ENCODE measurements at regions not wholly inside any gene's neighbourhood (a gene's known extent, or its start where the extent isn't known, plus 50 kb on each side); places are given as distances from the start of the nearest gene placed in this dataset.

DNA sequence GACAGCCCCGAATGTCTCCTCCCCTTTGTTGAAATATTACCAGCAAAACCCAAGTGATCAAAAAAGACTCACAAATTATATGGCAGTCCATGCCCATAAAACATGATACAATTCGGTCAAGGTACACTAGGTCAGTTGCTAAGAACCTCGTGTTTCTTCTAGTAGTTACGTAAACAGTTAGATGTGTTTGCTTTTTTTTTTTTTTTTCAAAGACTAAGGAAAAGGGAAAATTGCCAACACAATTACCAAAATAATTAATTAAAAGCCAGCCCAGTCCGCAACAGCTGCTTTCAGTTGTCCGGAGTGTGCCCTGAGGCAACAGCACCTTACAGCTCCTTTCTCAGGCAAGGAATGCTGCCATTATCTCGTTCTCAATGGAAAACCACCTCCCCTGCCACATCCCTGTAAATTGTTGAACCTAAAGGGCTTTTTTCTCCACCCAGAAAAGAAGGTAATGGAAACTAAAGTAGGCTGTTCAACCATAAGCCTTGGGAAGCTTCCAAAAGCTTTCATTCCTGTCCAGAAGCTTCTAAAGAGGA lies 129.2 kb upstream of the TSC22D2 start:
- Histone ChIP-seq H3K27me3 (no peaks in the 10 kb centered on the region), H3K4me1 (peaks cover 0 to 10% (median 3%) of the 10 kb centered on the region in 4 donors), H3K36me3 (no peaks in the 10 kb centered on the region), H3K9me3 (no peaks in the 10 kb centered on the region), H3K27ac (replicated peaks in 1 of 4) (no peak overlapping the region), H3K4me3 (no peak overlapping the region)
- intact Hi-C loops (cut with DNase I), result no loop called here
- 81% methylated on average over 7 of the region's 7 CpGs for WGBS
- TF ChIP-seq POLR2A (IDR thresholded peaks at IDR 0.05; ENCODE audit: low read depth), result no peak
- TF ChIP-seq, protein P1, sequence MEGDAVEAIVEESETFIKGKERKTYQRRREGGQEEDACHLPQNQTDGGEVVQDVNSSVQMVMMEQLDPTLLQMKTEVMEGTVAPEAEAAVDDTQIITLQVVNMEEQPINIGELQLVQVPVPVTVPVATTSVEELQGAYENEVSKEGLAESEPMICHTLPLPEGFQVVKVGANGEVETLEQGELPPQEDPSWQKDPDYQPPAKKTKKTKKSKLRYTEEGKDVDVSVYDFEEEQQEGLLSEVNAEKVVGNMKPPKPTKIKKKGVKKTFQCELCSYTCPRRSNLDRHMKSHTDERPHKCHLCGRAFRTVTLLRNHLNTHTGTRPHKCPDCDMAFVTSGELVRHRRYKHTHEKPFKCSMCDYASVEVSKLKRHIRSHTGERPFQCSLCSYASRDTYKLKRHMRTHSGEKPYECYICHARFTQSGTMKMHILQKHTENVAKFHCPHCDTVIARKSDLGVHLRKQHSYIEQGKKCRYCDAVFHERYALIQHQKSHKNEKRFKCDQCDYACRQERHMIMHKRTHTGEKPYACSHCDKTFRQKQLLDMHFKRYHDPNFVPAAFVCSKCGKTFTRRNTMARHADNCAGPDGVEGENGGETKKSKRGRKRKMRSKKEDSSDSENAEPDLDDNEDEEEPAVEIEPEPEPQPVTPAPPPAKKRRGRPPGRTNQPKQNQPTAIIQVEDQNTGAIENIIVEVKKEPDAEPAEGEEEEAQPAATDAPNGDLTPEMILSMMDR (IDR thresholded peaks at IDR 0.05), result no peak
- no peak for TF ChIP-seq POLR2AphosphoS5 (IDR thresholded peaks at IDR 0.05)
- TF ChIP-seq EP300 (IDR thresholded peaks at IDR 0.05), result no peak
- DNase-seq (ENCODE audit: extremely low spot score), result no peak

DNA sequence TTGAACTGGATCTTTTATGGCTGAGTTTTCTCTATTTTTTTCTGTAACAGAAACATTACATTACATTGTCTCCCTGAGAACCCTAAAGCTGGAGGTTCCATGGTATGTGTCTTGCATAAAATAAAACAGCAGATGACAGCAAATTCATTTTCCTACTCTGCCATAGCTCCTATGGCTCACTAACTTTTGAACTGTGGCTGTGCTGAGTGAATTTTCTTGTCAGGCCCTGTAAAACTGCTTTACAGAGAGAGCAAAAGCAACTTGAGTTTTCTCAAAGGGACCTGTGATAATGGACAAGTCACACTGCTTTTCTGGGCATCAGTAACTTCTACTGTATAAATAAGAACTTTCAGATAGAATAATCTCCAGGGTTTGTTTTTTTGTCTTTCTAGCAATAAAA lies 129.9 kb upstream of the TSC22D2 start:
- Histone ChIP-seq H3K4me3 (no peak overlapping the region), H3K27ac (replicated peaks in 1 of 4) (no peak overlapping the region), H3K9me3 (no peaks in the 10 kb centered on the region), H3K4me1 (peaks cover 0 to 10% (median 3%) of the 10 kb centered on the region in 4 donors), H3K27me3 (no peaks in the 10 kb centered on the region), H3K36me3 (no peaks in the 10 kb centered on the region)
- no peak for DNase-seq (ENCODE audit: extremely low spot score)
- intact Hi-C loops (cut with DNase I), result no loop called here
- no peak for TF ChIP-seq POLR2AphosphoS5 (IDR thresholded peaks at IDR 0.05)
- TF ChIP-seq, protein P1 (IDR thresholded peaks at IDR 0.05), result no peak
- no peak for TF ChIP-seq POLR2A (IDR thresholded peaks at IDR 0.05; ENCODE audit: low read depth)
- no peak for TF ChIP-seq EP300 (IDR thresholded peaks at IDR 0.05)

DNA sequence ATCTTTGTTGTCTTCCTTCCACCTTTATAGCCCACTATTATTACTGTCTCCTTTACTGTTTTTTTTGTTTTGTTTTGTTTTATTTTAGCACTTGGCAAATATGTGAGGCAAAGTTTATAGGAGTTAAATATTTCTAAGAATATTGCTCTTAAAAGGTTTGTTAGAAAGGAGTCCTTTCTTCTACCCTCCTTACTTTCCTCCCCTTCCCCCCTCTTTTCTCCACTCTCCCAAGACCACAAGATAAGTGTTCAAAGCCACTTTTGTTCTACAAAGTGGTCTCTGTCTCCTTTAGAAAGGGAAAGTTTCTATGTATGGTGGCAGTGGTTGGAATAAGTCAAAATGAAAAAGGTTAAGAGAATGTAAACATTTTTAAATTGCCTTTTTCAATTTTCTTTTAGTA lies 130.7 kb upstream of the TSC22D2 start:
- Histone ChIP-seq H3K9me3 (no peaks in the 10 kb centered on the region), H3K4me3 (no peak overlapping the region), H3K4me1 (peaks cover 0 to 10% (median 3%) of the 10 kb centered on the region in 4 donors), H3K36me3 (no peaks in the 10 kb centered on the region), H3K27ac (replicated peaks in 1 of 4) (no peak overlapping the region), H3K27me3 (no peaks in the 10 kb centered on the region)
- no peak for TF ChIP-seq POLR2AphosphoS5 (IDR thresholded peaks at IDR 0.05)
- no peak for TF ChIP-seq POLR2A (IDR thresholded peaks at IDR 0.05; ENCODE audit: low read depth)
- intact Hi-C loops (cut with DNase I), result no loop called here
- DNase-seq (ENCODE audit: extremely low spot score), result no peak

DNA sequence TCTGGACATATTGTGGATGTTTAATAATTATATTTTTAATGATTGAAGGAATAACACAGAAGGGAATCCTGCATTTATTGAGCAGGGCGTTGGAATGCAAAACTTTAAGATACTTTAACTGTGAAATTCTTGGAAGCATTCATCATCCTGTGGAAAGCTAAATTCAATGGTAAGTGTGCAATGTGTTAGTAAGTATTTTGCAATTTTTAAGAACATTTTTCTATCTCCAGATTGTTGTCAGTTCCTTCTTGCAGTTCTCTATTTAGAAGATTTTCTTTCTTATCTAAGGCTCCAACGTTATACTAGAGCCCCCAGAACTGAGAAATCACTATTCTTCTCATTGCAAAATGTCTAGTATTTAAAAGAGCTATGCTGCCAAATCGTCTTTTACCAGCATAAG lies 132.2 kb upstream of the TSC22D2 start:
- TF ChIP-seq POLR2AphosphoS5 (IDR thresholded peaks at IDR 0.05), result no peak
- TF ChIP-seq, protein P1 (IDR thresholded peaks at IDR 0.05), result no peak
- TF ChIP-seq EP300 (IDR thresholded peaks at IDR 0.05), result no peak
- TF ChIP-seq POLR2A (IDR thresholded peaks at IDR 0.05; ENCODE audit: low read depth), result no peak

DNA sequence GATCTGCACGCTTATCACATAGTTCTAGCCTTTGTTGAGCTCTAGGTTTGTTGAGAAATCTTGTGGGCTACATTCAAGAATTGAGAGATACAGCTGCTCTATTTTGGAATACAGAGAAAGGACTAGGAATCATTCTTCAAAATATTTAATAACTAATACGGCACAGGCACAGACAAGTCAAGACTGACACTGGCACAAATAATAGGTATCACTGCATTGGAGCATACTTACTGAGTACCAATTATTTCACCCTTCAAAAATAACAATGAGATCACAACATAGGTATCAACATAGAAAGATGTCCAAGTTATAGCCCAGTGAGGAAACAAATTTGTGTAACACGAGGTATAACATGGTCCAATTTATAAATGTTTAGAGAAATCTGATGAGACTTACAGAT lies 133.7 kb upstream of the TSC22D2 start:
- Histone ChIP-seq H3K9me3 (no peaks in the 10 kb centered on the region), H3K4me1 (peaks cover 0 to 14% (median 3%) of the 10 kb centered on the region in 4 donors), H3K36me3 (no peaks in the 10 kb centered on the region), H3K4me3 (no peak overlapping the region), H3K27me3 (no peaks in the 10 kb centered on the region), H3K27ac (replicated peaks in 1 of 4) (no peak overlapping the region)
- DNase-seq (ENCODE audit: extremely low spot score), result no peak
- intact Hi-C loops (cut with DNase I), result no loop called here
- TF ChIP-seq POLR2A (IDR thresholded peaks at IDR 0.05; ENCODE audit: low read depth) (no peak), EP300 (IDR thresholded peaks at IDR 0.05) (no peak), POLR2AphosphoS5 (IDR thresholded peaks at IDR 0.05) (no peak)
- TF ChIP-seq, protein P1 (IDR thresholded peaks at IDR 0.05), result no peak
- 58% methylated on average over 3 of the region's 3 CpGs for WGBS

More for the DNA sequence above, 132.2 kb upstream of the TSC22D2 start:
- H3K27me3 ChIP-seq, result no peaks in the 10 kb centered on the region
- 56% methylated on average over 3 of the region's 3 CpGs for WGBS
- no peaks in the 10 kb centered on the region for H3K9me3 ChIP-seq
- peaks cover 0 to 14% (median 3%) of the 10 kb centered on the region in 4 donors for H3K4me1 ChIP-seq
- intact Hi-C loops (cut with DNase I), result no loop called here
- no peak overlapping the region for H3K4me3 ChIP-seq
- no peak overlapping the region for H3K27ac ChIP-seq (replicated peaks in 1 of 4)
- DNase-seq (ENCODE audit: extremely low spot score), result no peak
- H3K36me3 ChIP-seq, result no peaks in the 10 kb centered on the region
